NCI-H1048 (cell line): ENCODE measurements at regions not wholly inside any gene's neighbourhood (a gene's known extent, or its start where the extent isn't known, plus 50 kb on each side); places are given as distances from the start of the nearest gene placed in this dataset.
A peak's percentile ranks its signal among the peaks of the same experiment; 100 is the strongest.

ENCODE experiments used
- DNase-seq: peaks from one replicate; lab custom pipeline; 2025; lab: John Stamatoyannopoulos, UW

DNA sequence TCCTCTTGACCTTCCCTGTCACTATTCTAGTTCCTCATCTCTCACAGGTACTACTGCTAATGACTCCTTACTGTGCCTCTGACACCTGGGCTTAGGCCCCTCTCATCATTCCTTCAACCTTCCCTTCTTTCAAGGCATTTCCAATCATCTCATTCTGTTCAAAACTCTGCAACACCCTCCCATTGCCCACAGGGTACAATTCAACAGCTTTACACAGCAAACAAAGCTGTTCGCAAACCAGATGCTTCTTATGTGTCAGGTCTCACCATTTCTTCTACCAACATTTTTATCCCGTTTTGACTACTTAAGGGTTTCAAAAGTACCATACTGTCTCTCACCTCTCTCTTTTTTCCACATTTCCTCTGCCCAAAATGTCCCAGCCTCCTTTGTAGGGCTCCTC lies 84.4 kb upstream of the ID4 start:
- DNase-seq, result no peak

DNA sequence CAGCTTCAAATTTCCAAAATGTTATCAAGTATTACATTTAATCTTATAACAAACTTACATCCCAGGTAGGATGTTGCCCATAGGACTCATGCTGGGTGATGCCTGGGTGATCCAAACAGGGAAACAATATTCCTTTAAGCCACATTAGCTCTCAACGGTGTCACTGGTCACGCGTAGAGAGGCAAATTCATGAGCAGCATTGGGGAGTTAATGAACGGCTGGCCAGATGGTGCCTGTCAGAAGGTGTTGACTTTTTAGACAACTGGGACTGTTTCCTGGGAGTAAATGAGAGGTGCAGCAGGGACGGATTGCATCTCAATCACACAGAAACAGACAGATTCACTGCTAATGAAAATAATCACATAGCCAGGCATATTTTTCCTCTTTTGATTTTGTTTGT lies 83.3 kb upstream of the ID4 start:
- DNase-seq, result no peak

DNA sequence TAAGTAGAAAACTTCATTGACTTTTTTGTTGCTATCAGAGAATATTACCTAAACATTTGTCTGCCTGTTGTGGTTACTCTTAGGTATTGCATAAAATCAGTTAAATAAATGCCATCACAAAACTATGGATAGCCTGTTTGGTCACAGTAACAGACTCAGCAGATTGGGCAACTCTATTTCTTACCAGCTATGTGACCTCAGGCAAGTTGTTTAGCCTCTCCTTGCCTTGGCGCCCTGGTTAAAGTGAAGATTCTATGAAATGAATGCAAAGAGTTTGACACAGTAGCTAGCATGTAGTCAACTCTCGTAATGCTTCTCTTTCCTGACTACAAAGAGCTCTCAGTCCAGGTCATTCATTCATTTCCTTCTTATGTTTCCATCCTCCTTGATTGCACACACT lies 82.5 kb upstream of the ID4 start:
- no peak for DNase-seq

DNA sequence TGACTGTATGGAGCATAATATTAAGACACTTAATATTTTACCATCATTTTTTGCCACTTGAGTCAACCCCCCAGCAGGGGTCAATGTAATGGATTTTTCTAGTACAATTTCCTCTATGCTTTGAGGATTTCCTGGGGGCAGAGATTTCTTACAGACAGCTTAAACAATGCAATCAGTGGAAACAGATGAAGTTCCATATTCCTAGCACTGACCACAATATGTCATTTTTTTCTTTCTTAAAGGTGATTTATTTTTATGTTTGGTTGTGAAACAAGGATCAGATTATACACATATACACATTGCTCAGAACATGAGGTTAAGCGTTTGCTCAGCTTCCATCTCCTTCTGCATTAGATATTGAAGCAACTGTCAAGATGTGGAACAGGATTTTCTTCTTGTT lies 82.0 kb upstream of the ID4 start:
- DNase-seq, result no peak

DNA sequence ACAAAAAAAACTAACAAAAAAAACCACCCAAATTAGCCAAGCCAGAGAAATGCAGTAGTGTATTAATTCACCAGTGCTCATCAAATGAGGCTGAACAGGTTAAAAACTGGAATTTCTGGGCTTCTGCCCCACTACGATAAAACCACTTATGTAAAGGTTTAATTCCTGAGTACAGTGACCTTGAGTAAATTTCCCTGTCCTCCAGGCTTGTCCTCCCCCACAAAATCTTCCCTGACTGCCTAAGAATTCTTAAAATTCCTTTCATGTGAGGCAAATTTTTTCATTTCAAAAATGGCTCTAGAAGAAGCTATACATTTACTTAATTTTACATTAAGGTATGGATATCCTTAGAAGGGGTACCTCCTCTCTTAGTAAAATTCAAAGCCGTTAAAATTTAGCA lies 80.1 kb upstream of the ID4 start:
- no peak for DNase-seq

DNA sequence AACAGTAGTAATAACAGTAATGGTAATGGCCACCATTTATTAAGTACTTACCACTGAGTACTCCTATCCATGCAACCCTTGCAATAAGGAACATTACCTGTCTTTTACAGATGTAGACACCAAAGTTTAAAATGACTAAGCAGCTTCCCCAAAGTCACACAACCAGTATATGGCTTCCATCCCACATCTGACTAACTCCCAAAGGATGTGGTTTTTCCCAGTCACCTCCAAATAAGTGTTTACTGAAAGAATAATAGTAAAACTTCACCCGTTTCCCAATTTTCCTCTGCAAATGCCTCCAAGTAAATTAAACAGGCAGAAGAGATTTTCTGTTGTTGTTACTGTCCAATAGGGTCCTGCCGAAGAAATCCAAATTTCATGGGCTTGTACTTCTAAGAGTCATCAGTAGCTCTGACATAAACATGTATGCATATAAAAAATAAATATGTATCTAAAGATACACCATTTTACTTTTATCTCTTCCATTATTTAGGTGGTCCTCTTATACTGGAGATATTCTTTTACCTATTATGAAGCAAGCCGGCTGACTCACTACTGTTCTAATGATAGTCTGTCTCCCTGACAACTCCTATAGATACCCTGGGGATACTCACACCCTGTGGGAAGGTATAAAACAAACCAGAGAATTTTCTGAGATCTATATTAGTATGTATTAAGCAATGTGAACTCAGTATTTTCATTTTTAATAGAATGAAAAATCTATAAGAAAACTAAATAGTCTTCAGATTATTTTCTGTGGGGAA lies 77.9 kb upstream of the ID4 start:
- no peak for DNase-seq

DNA sequence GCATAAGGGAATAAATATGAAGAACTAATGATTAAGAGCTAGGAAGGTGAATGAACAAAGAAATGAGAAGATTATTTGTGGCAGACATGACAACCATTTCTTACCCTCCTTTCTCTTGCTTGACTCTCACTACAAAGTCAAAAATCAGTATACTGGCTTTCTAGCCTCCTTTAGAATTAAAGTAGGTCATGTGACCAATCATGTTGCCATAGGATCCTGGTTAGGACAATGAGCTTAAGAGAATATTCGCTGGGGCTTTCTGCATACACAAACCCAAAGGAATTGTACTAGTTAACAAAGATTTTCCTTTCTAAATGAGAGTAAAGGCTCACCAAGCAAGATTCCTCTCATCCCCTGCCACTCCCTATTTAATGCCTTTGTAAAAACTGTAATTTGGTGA lies 76.0 kb upstream of the ID4 start:
- no peak for DNase-seq

DNA sequence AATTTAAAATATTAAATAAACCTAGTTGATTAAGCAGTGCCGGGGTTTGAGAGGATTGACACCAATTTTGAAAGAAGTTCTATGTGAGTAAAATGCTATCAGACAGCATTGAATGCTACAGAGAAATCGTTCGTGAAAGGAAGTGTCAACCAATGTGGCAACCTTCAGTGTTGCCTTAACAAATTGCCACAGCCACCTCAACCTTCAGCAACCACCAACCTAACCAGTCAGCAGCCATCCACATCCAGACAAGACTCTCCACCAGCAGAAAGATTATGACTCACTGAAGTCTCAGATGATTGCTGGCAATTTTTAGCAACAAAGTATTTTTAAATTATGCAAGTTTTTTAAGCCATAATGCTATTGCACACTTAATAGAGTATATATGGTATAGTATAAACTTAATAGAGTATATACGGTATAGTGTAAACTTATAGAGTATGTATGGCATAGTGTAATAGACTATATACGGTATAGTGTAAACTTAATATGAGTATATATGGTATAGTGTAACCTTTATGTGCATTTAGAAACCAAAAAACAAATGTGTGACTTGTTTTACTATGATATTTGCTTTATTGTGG lies 65.3 kb upstream of the ID4 start:
- DNase-seq, result no peak

DNA sequence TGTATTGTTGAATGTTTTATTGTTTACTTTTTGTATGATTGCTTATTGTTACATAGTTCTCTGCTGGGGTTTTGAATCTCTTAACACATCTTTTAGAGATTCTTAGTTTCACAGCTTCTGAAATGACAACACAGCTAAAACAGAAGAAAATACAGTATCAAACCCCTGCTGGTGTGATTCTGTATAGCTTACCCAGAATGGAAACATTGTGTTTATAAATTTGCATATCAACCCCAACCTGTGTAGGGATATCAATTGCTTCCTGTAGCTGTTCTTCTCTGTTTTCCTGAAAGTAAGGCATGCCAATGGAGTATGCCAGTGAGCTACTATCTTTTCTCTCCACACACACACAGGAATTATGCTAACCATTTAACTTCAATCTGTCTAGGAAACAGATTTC lies 64.3 kb upstream of the ID4 start:
- peak; percentile 19 for DNase-seq

DNA sequence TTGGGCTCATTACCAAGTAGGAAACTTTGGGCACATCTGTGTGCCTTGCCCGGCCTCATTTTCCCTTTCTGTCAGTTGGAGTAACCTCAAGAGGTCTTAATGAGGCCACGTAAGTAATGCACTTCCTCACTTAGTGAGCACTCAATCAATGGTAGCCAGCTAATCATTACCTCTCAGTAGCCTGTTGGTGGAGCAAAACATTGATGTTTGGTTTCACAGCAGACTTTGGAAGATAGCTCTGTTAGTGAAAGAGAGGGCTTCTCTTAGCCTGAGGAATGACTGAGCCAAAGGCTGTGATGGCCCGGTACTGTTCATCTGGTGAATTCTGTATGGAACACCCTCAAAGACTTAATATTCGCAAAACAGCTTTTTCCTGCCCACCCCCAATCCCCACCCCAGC lies 55.9 kb upstream of the ID4 start:
- DNase-seq, result no peak

DNA sequence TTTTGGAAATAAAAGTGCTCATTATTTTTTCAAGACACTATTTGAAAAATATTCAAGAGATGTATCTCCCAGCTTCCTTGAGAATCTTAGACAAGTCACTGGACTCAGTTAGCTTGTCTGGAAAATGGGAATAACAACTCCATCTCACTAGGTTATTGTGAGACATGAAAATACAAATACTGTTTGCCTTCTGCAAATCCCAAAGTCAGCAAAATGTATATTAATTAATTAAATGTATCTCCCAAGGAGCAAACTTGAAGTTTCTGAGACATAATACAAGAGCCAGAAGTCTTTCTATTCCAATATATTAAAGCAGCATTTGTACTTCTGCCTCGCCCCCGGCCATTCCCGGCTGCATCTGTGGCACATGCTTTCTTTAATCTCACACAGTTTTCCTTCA lies 54.6 kb upstream of the ID4 start:
- no peak for DNase-seq
